WTC11 (cell line): ENCODE measurements at regions not wholly inside any gene's neighbourhood (a gene's known extent, or its start where the extent isn't known, plus 50 kb on each side); places are given as distances from the start of the nearest gene placed in this dataset.

Experiments used
- ATF1 ChIP-seq: sonication (generic); formaldehyde crosslinking; IDR thresholded peaks from 2 replicates; pipeline ENCODE4 v1.8.1; 2023; ENCODE audit warnings: mild to moderate bottlenecking, moderate library complexity, missing genetic modification reagents
- ETV6 ChIP-seq: sonication (generic); formaldehyde crosslinking; IDR thresholded peaks from 2 replicates; pipeline ENCODE4 v1.8.1; 2022; ENCODE audit warnings: mild to moderate bottlenecking, missing genetic modification reagents
- STAT6 ChIP-seq: sonication (generic); formaldehyde crosslinking; conservative IDR thresholded peaks from 2 replicates; pipeline ENCODE4 v1.8.1; 2023; ENCODE audit warnings: mild to moderate bottlenecking, low read depth, missing genetic modification reagents, moderate library complexity
- ZBTB21 ChIP-seq: sonication (generic); formaldehyde crosslinking; IDR thresholded peaks from 2 replicates; pipeline ENCODE4 v1.8.1; 2023; ENCODE audit warnings: mild to moderate bottlenecking, missing genetic modification reagents, borderline replicate concordance
- ZNF121 ChIP-seq: sonication (generic); formaldehyde crosslinking; IDR thresholded peaks from 2 replicates; pipeline ENCODE4 v1.8.0; 2023; ENCODE audit warnings: missing genetic modification reagents
- ZNF138 ChIP-seq: sonication (generic); formaldehyde crosslinking; conservative IDR thresholded peaks from 2 replicates; pipeline ENCODE4 v1.8.1; 2022; ENCODE audit warnings: mild to moderate bottlenecking, moderate library complexity, missing genetic modification reagents
- TF ChIP-seq, protein P1 (sequence below): fragments of 200-600 bp; IDR thresholded peaks from 2 replicates; pipeline ENCODE4 v1.8.0; 2022; ENCODE audit warnings: antibody characterized with exemption
- TF ChIP-seq, protein P2 (sequence below): sonication (generic); formaldehyde crosslinking; IDR thresholded peaks from 2 replicates; pipeline ENCODE4 v1.8.1; 2023; ENCODE audit warnings: mild to moderate bottlenecking, missing genetic modification reagents, moderate library complexity
- TF ChIP-seq, protein P3 (sequence below): sonication (generic); formaldehyde crosslinking; IDR thresholded peaks from 2 replicates; pipeline ENCODE4 v1.8.0; 2022; ENCODE audit warnings: mild to moderate bottlenecking, missing genetic modification reagents

DNA sequence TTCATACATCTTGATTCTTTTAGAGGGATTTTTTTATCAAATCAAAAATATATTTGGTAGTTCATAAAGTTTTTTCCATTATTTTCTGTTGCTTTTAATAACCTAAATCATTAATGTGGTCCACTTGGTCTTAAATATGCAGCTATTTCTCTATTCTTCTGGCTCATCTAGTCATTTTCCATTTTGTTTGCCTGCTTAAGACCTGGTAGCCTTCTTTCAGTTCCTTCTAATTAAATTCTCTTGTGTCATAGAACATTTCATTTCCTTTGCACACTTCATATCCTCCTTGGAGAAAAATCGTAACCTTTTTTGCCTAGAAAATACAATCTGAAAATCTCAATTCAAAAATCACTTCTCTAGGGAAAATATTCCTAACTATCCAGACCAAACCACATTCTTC is 387.0 kb downstream of the LRFN5 start:
- TF ChIP-seq, protein P1, sequence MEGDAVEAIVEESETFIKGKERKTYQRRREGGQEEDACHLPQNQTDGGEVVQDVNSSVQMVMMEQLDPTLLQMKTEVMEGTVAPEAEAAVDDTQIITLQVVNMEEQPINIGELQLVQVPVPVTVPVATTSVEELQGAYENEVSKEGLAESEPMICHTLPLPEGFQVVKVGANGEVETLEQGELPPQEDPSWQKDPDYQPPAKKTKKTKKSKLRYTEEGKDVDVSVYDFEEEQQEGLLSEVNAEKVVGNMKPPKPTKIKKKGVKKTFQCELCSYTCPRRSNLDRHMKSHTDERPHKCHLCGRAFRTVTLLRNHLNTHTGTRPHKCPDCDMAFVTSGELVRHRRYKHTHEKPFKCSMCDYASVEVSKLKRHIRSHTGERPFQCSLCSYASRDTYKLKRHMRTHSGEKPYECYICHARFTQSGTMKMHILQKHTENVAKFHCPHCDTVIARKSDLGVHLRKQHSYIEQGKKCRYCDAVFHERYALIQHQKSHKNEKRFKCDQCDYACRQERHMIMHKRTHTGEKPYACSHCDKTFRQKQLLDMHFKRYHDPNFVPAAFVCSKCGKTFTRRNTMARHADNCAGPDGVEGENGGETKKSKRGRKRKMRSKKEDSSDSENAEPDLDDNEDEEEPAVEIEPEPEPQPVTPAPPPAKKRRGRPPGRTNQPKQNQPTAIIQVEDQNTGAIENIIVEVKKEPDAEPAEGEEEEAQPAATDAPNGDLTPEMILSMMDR = no peak
- no peak for TF ChIP-seq ZNF138 (CRISPR knock-in tag)
- no peak for TF ChIP-seq STAT6 (CRISPR knock-in tag)
- TF ChIP-seq, protein P2, sequence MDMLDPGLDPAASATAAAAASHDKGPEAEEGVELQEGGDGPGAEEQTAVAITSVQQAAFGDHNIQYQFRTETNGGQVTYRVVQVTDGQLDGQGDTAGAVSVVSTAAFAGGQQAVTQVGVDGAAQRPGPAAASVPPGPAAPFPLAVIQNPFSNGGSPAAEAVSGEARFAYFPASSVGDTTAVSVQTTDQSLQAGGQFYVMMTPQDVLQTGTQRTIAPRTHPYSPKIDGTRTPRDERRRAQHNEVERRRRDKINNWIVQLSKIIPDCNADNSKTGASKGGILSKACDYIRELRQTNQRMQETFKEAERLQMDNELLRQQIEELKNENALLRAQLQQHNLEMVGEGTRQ = no peak
- TF ChIP-seq ZNF121 (CRISPR knock-in tag) = no peak
- TF ChIP-seq ZBTB21 = no peak
- no peak for TF ChIP-seq ETV6 (CRISPR knock-in tag)
- TF ChIP-seq ATF1 (CRISPR knock-in tag) = no peak
- TF ChIP-seq, protein P3, sequence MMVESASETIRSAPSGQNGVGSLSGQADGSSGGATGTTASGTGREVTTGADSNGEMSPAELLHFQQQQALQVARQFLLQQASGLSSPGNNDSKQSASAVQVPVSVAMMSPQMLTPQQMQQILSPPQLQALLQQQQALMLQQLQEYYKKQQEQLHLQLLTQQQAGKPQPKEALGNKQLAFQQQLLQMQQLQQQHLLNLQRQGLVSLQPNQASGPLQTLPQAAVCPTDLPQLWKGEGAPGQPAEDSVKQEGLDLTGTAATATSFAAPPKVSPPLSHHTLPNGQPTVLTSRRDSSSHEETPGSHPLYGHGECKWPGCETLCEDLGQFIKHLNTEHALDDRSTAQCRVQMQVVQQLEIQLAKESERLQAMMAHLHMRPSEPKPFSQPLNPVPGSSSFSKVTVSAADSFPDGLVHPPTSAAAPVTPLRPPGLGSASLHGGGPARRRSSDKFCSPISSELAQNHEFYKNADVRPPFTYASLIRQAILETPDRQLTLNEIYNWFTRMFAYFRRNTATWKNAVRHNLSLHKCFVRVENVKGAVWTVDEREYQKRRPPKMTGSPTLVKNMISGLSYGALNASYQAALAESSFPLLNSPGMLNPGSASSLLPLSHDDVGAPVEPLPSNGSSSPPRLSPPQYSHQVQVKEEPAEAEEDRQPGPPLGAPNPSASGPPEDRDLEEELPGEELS (CRISPR knock-in tag) = no peak
